ENCODE measurements at regions not wholly inside any gene's neighbourhood (a gene's known extent, or its start where the extent isn't known, plus 50 kb on each side); places are given as distances from the start of the nearest gene placed in this dataset.

- TF ChIP-seq CHD1 (IDR thresholded peaks at IDR 0.05; ENCODE audit: low read depth, low read length) (no peak), MAFK (IDR thresholded peaks at IDR 0.05; ENCODE audit: low read depth, low read length) (no peak), CEBPB (IDR thresholded peaks at IDR 0.05; ENCODE audit: low read depth, low read length) (no peak), ZNF274 (IDR thresholded peaks at IDR 0.05; ENCODE audit: borderline replicate concordance, extremely low read depth, low read length) (no peak), TCF12 (IDR thresholded peaks at IDR 0.05; ENCODE audit: low read depth, low read length) (no peak), CTBP2 (IDR thresholded peaks at IDR 0.05; ENCODE audit: borderline replicate concordance, insufficient read depth, insufficient read length, low read length) (no peak)
Measured at GRCh38 chr1:79255421-79255820, 248.9 kb upstream of the ADGRL4 start (continued).

All from H1 (cell line).